ENCODE measurements at regions not wholly inside any gene's neighbourhood (a gene's known extent, or its start where the extent isn't known, plus 50 kb on each side); places are given as distances from the start of the nearest gene placed in this dataset.
A peak's percentile ranks its signal among the peaks of the same experiment; 100 is the strongest.
"Not testable (repeated sequence)": the region's sequence is repeated elsewhere in the genome, so short reads cannot be mapped to it uniquely, and the experiment has no call there.

- no peak for DNase-seq (ENCODE audit: low spot score)
These were observed 131.3 kb upstream of the ZEB1 start for GRCh38 chr10:31187607-31188210.

GRCh38 chr10:31188792-31189406 lies 130.1 kb upstream of the ZEB1 start:
- DNase-seq (ENCODE audit: low spot score) = no peak

GRCh38 chr10:31190488-31190887 lies 128.5 kb upstream of the ZEB1 start:
- no peak for DNase-seq (ENCODE audit: low spot score)

GRCh38 chr10:31192475-31192874 lies 126.5 kb upstream of the ZEB1 start:
- DNase-seq (ENCODE audit: low spot score) = no peak

- DNase-seq (ENCODE audit: low spot score) = no peak
These were observed 124.0 kb upstream of the ZEB1 start for GRCh38 chr10:31194986-31195385.

- no peak for DNase-seq (ENCODE audit: low spot score)
These were observed 121.1 kb upstream of the ZEB1 start for GRCh38 chr10:31197886-31198285.

- DNase-seq (ENCODE audit: low spot score) = no peak
These were observed 114.9 kb upstream of the ZEB1 start for GRCh38 chr10:31204090-31204489.

GRCh38 chr10:31207636-31208035 lies 111.4 kb upstream of the ZEB1 start:
- no peak for DNase-seq (ENCODE audit: low spot score)

- no peak for DNase-seq (ENCODE audit: low spot score)
These were observed 109.5 kb upstream of the ZEB1 start for GRCh38 chr10:31209478-31209877.

- no peak for DNase-seq (ENCODE audit: low spot score)
These were observed 108.8 kb upstream of the ZEB1 start for GRCh38 chr10:31210190-31210589.

- DNase-seq (ENCODE audit: low spot score) = no peak
These were observed 105.1 kb upstream of the ZEB1 start for GRCh38 chr10:31213959-31214358.

- no peak for DNase-seq (ENCODE audit: low spot score)
These were observed 104.0 kb upstream of the ZEB1 start for GRCh38 chr10:31215052-31215451.

- DNase-seq (ENCODE audit: low spot score) = no peak
These were observed 99.7 kb upstream of the ZEB1 start for GRCh38 chr10:31219306-31219705.

- DNase-seq (ENCODE audit: low spot score) = not testable (repeated sequence)
These were observed 90.2 kb upstream of the ZEB1 start for GRCh38 chr10:31228780-31229179.

GRCh38 chr10:31239961-31240360 lies 79.1 kb upstream of the ZEB1 start:
- DNase-seq (ENCODE audit: low spot score) = no peak

- DNase-seq (ENCODE audit: low spot score) = peak; percentile 100
These were observed 76.1 kb upstream of the ZEB1 start for GRCh38 chr10:31242902-31243301.

GRCh38 chr10:31251118-31251517 lies 67.9 kb upstream of the ZEB1 start:
- not testable (repeated sequence) for DNase-seq (ENCODE audit: low spot score)

GRCh38 chr10:31253237-31253636 lies 65.8 kb upstream of the ZEB1 start:
- no peak for DNase-seq (ENCODE audit: low spot score)

GRCh38 chr10:31261511-31262311 lies 57.3 kb upstream of the ZEB1 start:
- no peak for DNase-seq (ENCODE audit: low spot score)

GRCh38 chr10:31262672-31263071 lies 56.3 kb upstream of the ZEB1 start:
- DNase-seq (ENCODE audit: low spot score) = no peak

- no peak for DNase-seq (ENCODE audit: low spot score)
These were observed 55.1 kb upstream of the ZEB1 start for GRCh38 chr10:31263903-31264302.

GRCh38 chr10:31268444-31269303 lies 50.3 kb upstream of the ZEB1 start:
- no peak for DNase-seq (ENCODE audit: low spot score)
